Mononuclear cell (primary cell): ENCODE measurements at regions not wholly inside any gene's neighbourhood (a gene's known extent, or its start where the extent isn't known, plus 50 kb on each side); places are given as distances from the start of the nearest gene placed in this dataset.

Experiments used
- H3K27me3 ChIP-seq: 2 replicates; pipeline ENCODE4 v1.6.0; 2011; ENCODE audit warnings: low read length, control low read depth; ENCODE audit not compliant: insufficient read depth
- H3K4me1 ChIP-seq: 2 replicates; pipeline ENCODE4 v1.5.1; 2011; ENCODE audit warnings: mild to moderate bottlenecking, low read length, control low read depth; ENCODE audit not compliant: insufficient read depth
- H3K4me3 ChIP-seq: 2 replicates; pipeline ENCODE4 v1.5.1; 2011; ENCODE audit warnings: mild to moderate bottlenecking, low read length, moderate library complexity
- H3K9me3 ChIP-seq: 2 replicates; pipeline ENCODE4 v1.5.1; 2011; ENCODE audit warnings: low read depth, mild to moderate bottlenecking, control low read depth, low read length

DNA sequence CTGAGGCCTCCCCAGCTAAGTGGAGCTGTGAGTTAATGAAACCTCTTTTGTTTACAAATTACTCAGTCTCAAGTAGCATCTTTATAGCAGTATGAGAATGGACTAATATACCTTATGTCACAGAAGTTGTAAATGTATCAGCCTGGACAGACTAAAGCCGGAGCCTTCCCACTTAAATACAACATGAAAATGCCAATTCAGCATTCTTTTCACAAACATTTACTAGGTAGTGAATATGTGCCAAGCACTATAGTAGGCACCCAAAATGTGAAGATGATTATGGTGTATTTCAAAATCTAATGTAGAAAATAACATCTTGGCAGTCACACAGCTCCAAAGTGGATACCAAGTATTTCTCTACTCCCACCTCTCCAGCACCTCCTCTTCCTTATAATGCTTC is 693.0 kb downstream of the KCNJ2 start:
- no peak overlapping the region for H3K4me3 ChIP-seq
- no peaks in the 10 kb centered on the region for H3K9me3 ChIP-seq
- no peaks in the 10 kb centered on the region for H3K27me3 ChIP-seq
- H3K4me1 ChIP-seq, result no peaks in the 10 kb centered on the region

DNA sequence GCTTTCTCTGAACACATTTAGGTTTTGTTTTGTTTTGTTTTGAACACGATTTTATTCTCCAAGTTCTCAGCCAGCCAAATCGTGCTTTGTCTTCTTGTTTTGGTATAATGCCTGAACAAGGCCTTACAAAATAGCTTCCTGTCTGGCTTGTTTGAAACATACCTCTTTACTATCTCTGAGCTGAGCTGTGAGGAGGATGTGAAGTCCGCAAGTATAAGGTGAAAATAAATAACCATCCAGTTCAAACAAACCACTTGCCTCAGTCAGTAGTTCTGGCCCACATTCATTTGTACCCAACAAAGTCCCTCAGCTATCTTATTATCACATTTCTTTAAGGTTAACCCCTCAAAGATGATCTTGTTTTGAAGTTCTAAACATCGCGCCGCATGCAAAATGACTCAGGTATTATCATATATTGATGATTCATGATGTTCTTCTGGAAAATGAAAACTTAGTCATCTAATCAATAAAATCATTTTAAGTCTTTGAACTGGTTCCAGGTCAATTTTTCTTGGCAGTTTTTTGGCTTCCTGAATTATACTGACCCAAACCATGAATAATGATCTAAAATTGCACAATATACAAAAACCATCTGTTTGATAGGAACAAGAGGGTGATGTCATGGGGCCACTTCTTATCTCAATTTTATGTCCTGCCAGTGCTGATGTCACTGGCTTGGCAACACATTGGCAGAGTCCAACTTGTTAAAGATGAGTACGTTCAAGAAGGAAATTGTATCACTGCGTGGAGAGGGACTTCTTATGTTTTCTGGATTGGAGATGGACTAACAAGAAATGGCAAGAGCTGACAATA is 694.3 kb downstream of the KCNJ2 start:
- H3K4me1 ChIP-seq, result no peaks in the 10 kb centered on the region
- H3K9me3 ChIP-seq, result no peaks in the 10 kb centered on the region
- no peaks in the 10 kb centered on the region for H3K27me3 ChIP-seq
- no peak overlapping the region for H3K4me3 ChIP-seq

DNA sequence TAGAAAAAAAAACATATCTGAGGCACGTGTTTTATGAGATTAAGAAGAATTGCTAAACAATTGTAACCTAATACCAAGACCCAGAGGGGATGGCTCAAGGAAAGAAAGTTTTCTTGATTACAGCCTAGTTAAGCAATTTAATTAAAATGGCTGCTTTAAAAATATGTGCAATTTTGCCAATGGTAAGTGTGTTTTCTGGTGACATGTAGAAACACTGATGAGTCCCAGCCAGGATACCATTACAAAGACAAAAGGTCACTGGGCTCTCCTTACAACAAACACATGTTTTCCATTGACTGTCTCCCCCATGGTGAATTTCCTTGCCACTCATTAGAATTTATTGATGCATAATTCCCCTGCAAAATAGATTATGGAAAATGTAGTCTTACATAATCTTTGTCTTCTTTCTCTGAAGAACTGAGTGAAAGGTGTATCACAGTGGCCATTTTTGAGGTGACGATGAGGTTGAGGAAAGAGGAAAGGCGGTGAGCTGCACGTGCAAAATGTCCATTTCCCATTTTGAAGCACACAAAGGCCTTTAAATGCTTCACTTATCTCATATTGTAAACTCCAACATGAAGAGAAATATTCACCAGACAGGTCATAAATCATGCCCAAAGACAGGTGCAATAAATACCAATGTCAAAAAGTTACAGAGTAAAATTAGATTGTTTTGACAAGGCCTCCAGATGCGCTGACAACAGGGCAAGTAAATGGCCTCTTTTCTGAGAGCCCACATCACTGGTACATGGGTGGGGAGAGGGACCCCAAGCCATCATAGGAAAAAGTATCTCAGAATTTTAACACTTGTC is 696.9 kb downstream of the KCNJ2 start:
- Histone ChIP-seq H3K4me1 (no peaks in the 10 kb centered on the region), H3K27me3 (no peaks in the 10 kb centered on the region), H3K9me3 (no peaks in the 10 kb centered on the region), H3K4me3 (no peak overlapping the region)

DNA sequence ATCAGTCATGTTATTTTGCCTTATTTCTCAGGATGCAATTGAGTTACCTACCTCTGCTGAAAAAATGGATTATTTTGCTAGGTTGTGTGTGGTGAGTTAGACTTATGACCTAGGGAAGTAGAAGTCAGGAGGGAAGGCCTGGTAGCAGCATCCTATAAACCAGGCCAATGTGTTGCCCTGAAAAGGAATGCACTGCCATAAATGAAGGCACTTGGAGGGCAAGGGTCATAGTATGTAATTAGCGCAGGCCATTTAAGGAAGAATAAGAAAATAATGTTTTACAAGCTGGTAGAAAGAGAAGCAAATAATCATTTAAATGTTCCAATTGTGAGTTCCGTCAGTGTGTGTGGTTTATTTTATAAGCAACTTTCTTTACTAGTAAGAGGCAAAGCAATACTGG is 698.8 kb downstream of the KCNJ2 start:
- no peak overlapping the region for H3K4me3 ChIP-seq
- H3K9me3 ChIP-seq, result no peaks in the 10 kb centered on the region
- H3K4me1 ChIP-seq, result no peaks in the 10 kb centered on the region
- H3K27me3 ChIP-seq, result no peaks in the 10 kb centered on the region

DNA sequence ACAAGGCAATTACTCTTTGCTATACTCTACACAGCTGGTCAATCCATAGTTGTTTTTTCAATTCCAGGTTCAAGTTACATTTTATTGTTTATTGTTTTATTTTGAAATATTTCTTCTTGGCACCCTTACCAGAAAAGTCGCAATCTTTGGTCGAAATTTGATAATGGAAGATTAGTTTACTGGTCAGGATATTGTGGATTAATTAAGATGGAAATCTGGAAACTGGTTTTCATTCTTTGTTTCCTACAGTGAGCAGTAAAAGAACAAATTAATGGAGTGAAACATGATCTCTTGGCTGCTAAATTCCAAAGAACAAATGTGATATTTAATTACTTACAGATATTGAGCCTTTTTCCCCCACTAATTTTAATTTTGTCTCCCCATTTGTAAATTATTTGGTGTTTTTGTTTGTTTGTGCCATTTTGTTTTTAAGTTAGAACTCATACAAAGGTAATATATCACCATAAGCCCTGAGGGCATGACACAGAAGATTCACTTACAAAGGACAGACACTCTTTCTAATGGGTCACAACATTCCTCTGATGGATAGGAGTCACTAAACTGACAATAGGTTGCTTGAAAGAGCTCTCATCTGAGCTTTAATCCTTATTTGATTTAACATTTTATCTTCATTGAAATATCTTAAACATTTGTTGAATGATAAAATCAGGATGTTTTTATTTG is 700.2 kb downstream of the KCNJ2 start:
- Histone ChIP-seq H3K27me3 (no peaks in the 10 kb centered on the region), H3K4me1 (no peaks in the 10 kb centered on the region), H3K9me3 (no peaks in the 10 kb centered on the region), H3K4me3 (no peak overlapping the region)

DNA sequence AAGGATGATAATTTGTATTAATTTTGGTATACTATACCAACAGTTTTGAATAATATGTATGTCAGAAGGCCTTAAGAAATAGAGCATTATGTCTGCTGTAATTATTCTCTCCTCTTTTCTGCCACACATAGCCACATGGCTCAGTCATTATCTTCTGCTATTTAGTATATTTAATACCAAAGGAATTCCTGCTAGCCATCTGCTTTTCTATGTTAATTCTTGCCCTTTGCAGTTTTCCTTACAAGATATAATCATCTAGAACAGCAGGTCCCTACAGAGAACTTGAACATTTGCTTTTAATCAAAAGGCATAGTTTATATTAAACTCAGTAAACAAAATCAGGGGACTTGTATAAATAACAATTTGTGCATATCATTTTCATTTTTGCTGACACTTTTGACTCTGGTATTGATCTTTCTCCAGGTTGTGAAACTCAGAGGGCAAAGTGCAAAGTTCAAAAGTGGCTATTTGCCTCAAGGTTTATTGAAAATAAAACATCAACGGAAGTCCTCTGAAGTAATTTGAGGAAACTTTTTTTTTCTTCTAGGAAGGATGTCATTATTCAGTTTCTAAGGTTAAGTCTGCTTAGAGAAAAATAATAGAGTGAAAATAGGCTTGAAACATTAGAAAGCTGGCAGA is 702.0 kb downstream of the KCNJ2 start:
- H3K27me3 ChIP-seq, result no peaks in the 10 kb centered on the region
- H3K4me3 ChIP-seq, result no peak overlapping the region
- H3K4me1 ChIP-seq, result no peaks in the 10 kb centered on the region
- no peaks in the 10 kb centered on the region for H3K9me3 ChIP-seq

DNA sequence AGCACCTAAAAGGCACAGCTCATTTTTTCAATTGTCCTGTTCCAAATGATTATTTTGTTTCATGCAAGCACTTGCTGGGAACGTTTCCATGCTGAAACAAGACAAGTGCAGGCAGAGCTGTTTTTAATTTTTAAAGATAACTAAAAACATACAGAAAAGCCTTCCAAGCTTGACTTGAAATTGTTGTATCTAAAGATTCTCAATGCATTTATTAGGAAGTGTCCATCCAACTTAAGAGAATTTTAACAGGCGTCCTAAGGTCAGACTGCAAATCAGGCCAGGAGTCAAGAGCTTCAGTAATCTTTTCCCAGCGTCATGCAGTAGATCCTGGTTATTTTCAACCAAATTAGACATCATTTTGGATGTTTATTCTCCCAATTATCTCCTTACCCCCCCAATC is 702.8 kb downstream of the KCNJ2 start:
- H3K27me3 ChIP-seq, result no peaks in the 10 kb centered on the region
- H3K9me3 ChIP-seq, result no peaks in the 10 kb centered on the region
- H3K4me1 ChIP-seq, result no peaks in the 10 kb centered on the region
- no peak overlapping the region for H3K4me3 ChIP-seq

DNA sequence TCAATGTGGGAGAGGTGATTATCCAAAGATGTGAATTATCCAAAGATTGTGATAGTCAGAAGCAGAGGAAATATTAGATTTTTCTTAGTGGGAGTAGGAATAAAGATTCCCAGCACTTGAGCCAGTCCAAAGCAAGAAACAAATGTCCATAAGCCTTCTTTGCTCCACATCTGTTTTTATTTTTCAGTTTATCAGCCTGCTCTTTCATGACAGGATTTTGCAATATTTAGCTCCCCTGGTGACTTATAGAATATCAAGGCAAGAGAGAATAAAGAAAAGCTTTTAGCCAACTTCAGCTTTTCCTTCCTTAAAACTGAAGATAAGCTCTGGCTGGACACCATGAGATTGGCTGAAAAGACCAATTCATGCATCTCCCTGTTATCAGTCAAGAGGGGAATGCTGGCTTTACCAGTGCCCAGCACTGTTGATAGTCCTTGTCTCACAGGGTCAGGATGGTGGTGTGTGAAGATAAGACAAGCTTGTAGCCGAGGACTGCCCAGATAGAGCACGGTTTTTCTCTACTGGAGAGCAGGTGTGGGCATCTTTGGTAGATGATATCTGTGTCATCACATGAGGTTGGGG is 706.5 kb downstream of the KCNJ2 start:
- H3K4me3 ChIP-seq, result no peak overlapping the region
- no peaks in the 10 kb centered on the region for H3K4me1 ChIP-seq
- H3K27me3 ChIP-seq, result no peaks in the 10 kb centered on the region
- no peaks in the 10 kb centered on the region for H3K9me3 ChIP-seq

DNA sequence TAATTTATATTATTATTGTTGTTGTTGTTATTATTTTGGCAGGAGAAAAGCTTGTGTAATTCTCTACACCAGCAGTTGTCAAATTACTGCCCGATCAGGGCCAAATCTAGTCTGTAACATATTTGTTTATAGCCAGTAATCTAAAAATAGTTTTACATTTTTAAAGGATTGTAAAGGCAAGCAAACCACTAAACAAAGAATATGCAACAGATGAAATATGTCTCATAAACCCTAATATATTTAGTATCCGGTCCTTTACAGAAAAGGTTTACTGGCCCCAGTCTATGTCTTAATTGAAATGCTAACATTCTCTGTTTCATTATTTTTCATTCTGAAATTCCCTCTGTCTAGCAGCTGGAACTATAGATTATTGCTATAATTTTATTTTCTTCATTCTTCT is 709.5 kb downstream of the KCNJ2 start:
- no peaks in the 10 kb centered on the region for H3K9me3 ChIP-seq
- no peaks in the 10 kb centered on the region for H3K27me3 ChIP-seq
- no peaks in the 10 kb centered on the region for H3K4me1 ChIP-seq
- no peak overlapping the region for H3K4me3 ChIP-seq

DNA sequence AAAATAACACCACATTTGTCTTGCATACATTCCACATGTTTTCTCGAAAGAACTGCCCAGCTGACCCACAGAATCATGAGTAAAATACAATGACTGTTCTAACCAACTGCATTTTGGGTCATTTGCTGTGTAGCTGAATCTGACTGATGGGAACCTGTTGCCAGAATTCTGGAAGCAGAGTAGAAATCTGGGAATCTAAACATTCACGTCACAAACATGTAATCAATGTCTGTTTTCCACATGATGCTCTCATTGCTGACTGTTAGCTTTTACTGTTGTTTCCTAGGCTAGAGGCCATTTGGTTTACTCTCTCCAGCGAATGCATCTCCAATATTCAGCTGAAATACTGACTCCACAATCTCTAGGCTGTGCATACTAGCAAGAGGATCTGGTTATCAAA is 710.1 kb downstream of the KCNJ2 start:
- no peaks in the 10 kb centered on the region for H3K9me3 ChIP-seq
- no peaks in the 10 kb centered on the region for H3K27me3 ChIP-seq
- H3K4me3 ChIP-seq, result no peak overlapping the region
- no peaks in the 10 kb centered on the region for H3K4me1 ChIP-seq

DNA sequence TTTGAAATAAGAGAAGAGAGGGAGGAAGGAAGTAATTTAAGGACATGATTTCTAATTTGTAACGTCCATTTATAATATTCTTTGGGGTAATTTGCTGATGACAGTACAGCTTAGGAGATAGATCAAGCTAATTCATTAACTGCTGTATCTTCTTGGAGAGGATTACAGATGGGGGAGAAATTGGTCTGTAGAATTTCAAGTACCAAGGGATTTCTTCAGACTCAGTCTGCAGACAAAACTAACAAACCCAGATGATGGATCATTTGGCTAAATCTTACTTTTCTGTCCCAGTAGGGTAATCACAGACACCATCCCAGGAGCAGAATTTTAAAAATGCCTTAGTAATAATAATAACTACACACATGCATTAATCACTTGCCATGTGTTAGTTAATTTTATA is 711.8 kb downstream of the KCNJ2 start:
- H3K27me3 ChIP-seq, result no peaks in the 10 kb centered on the region

DNA sequence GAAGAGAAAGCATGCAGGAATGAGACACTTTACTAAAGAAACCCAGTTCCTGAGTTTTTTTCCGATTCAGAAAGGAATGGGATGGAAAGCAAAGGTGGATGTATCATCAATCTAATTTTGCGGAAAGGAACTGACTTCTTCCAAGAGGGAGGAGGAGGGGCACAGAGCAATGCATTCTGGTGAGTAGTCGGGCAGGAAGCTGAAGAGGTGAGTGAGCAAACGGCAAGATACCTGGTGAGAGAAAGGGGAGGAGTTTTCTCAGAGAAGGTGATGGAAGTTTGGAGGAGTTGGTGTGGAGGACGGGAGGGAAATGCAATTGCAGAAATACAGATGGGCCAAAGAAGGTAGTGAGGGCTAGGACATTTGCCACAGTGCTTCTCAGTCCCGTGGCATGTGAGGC is 713.2 kb downstream of the KCNJ2 start:
- Histone ChIP-seq H3K9me3 (no peaks in the 10 kb centered on the region), H3K27me3 (no peaks in the 10 kb centered on the region), H3K4me3 (no peak overlapping the region), H3K4me1 (no peaks in the 10 kb centered on the region)

More for the DNA sequence above, 711.8 kb downstream of the KCNJ2 start:
- H3K9me3 ChIP-seq, result no peaks in the 10 kb centered on the region
- H3K4me3 ChIP-seq, result no peak overlapping the region
- H3K4me1 ChIP-seq, result no peaks in the 10 kb centered on the region

DNA sequence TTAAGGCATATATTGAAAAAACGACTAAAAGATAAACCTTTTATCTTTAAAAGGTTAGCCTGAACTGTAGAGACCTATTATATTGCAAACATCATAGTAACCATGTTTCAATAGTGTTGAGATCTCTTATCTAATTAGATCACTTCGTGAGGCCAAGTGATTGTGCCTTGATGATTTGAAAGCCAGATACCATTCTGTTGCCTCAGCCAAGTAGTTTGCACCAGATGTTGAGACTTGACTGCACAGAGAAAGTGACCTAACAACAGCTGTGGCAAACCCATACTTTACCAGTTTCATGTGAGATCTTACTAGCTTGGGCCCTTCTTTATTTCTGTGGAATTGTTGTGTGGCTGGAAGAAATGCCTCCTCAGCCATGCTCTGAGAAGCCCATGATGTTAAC is 717.3 kb downstream of the KCNJ2 start:
- no peak overlapping the region for H3K4me3 ChIP-seq
- no peaks in the 10 kb centered on the region for H3K9me3 ChIP-seq
- no peaks in the 10 kb centered on the region for H3K4me1 ChIP-seq
- H3K27me3 ChIP-seq, result no peaks in the 10 kb centered on the region

DNA sequence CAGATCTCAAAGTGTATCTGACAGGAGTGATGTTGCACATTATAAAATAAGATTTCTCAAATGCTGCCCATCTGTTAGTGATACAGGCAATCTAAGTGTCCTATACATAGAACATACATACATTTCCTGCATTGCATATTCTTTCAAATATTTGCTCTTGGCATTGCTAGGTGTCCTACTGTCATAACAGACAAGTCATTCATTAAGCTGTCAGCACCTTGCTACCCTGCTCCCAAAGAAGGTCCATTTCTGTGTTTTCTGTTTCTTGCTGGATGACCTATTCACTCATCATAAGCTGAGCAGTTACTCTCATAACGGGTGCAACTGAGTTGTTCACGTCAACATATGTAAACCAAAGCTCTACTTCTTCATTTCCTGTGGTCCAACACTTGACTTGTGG is 719.0 kb downstream of the KCNJ2 start:
- Histone ChIP-seq H3K27me3 (no peaks in the 10 kb centered on the region), H3K4me1 (no peaks in the 10 kb centered on the region), H3K9me3 (no peaks in the 10 kb centered on the region), H3K4me3 (no peak overlapping the region)

DNA sequence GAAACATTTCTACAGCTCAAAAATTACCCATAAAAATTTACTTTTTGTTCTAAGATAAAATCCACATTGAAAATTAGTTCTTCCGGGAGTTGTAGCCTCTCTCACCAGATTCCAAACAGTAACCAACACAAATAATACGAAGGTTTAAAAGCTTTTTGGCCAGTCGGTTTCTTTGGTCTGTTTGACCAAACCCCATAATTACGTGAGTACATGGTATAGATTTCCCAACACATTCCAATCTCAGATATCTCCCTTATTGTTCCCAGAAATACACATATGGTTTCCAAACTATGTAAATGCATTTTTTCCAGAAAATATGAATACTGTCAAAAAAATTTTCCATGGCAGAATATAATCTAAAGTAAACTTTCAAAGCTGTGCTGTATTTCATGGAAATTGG is 722.0 kb downstream of the KCNJ2 start:
- H3K9me3 ChIP-seq, result no peaks in the 10 kb centered on the region
- H3K27me3 ChIP-seq, result no peaks in the 10 kb centered on the region
- H3K4me3 ChIP-seq, result no peak overlapping the region
- no peaks in the 10 kb centered on the region for H3K4me1 ChIP-seq
